HCT116 (cell line): ENCODE measurements at regions not wholly inside any gene's neighbourhood (a gene's known extent, or its start where the extent isn't known, plus 50 kb on each side); places are given as distances from the start of the nearest gene placed in this dataset.

Experiments used
- ATAC-seq: fragments of 200-7000 bp; cut with Tn5 transposase; 2 replicates; pipeline ENCODE4 v1.9.1; 2020; ENCODE audit warnings: mild to moderate bottlenecking, moderate library complexity
- BruUV-seq: library from RNA; stranded (reverse); fragments of 400-500 nt; replicated peaks from 2 replicates; lab custom pipeline; 2021; lab: Mats Ljungman, UMichigan
- CTCF ChIA-PET: fragments of 300-600 bp; sonication (Branson Sonifier 250); formaldehyde crosslinking; loops from one replicate; lab custom pipeline; 2021; ENCODE audit warnings: antibody characterized with exemption; lab: Charles Lee
- POLR2A ChIA-PET: fragments of 300-600, 350-600 bp; sonication (Branson Sonifier 250); formaldehyde crosslinking; loops from one replicate; lab custom pipeline; 2021; ENCODE audit warnings: antibody characterized with exemption; lab: Charles Lee
- RAD21 ChIA-PET, 2 experiments: fragments of 300-600 bp; sonication (Branson Sonifier 250); formaldehyde crosslinking; loops; one replicate each; lab custom pipeline; 2023; ENCODE audit warnings: low total read pairs in 2 of 2; ENCODE audit not compliant: uncharacterized antibody in 2 of 2, unreplicated experiment in 2 of 2, low non-redundant PET in 1 of 2; lab: Charles Lee
- DNase-seq: peaks from one replicate; pipeline ENCODE4 v3.0.0-alpha.2; 2010; ENCODE audit warnings: low read depth, low spot score
- H2AFZ ChIP-seq: fragments of 200-600 bp; shearing (Covaris generic), sonication (generic); 2 replicates; pipeline ENCODE4 v1.6.1; 2017; ENCODE audit warnings: low read depth, mixed run types, mixed read lengths, antibody characterized with exemption, low read length; ENCODE audit not compliant: poor library complexity, severe bottlenecking
- H3K27ac ChIP-seq: 2 replicates; pipeline ENCODE4 v1.5.1; 2012; ENCODE audit warnings: low read depth, low read length
- H3K27me3 ChIP-seq: fragments of 200-600 bp; sonication (generic); 2 replicates; pipeline ENCODE4 v1.6.1; 2016; ENCODE audit warnings: mixed run types, low read length, mixed read lengths; ENCODE audit not compliant: insufficient read depth
- H3K36me3 ChIP-seq, 2 experiments: fragments of 200-500 bp in 1 of 2; fragments of 200-600 bp in 1 of 2; sonication (Bioruptor generic) in 1 of 2; sonication (generic) in 1 of 2; 2 replicates each; pipeline versions ENCODE4 v1.5.1 to v1.6.1; 2014 to 2016; ENCODE audit warnings: low read length in 2 of 2, inconsistent platforms in 1 of 2, mixed read lengths in 1 of 2, mixed run types in 1 of 2; ENCODE audit not compliant: insufficient read depth in 2 of 2, control insufficient read depth in 1 of 2
- H3K4me1 ChIP-seq, 2 experiments: fragments of 200-600 bp in 1 of 2; sonication (generic) in 1 of 2; 2 replicates each; pipeline versions ENCODE4 v1.5.1 to v1.6.1; 2012 to 2017; ENCODE audit warnings: low read length in 2 of 2, inconsistent platforms in 1 of 2, mild to moderate bottlenecking in 1 of 2, mixed read lengths in 1 of 2, mixed run types in 1 of 2, moderate library complexity in 1 of 2; ENCODE audit not compliant: insufficient read depth in 2 of 2, control insufficient read depth in 1 of 2
- H3K4me2 ChIP-seq: fragments of 200-600 bp; sonication (generic); 2 replicates; pipeline ENCODE4 v1.6.1; 2017; ENCODE audit warnings: mixed run types, low read length, mixed read lengths
- H3K4me3 ChIP-seq, 2 experiments: fragments of 200-600 bp in 1 of 2; sonication (generic) in 1 of 2; replicated peaks in 1 of 2; 2 replicates each; pipeline ENCODE4 v1.5.1; 2011 to 2016; ENCODE audit warnings: low read length in 2 of 2, control low read depth in 1 of 2, low read depth in 1 of 2, mild to moderate bottlenecking in 1 of 2, mixed read lengths in 1 of 2, mixed run types in 1 of 2
- H3K79me2 ChIP-seq: fragments of 200-600 bp; sonication (generic); 2 replicates; pipeline ENCODE4 v1.6.1; 2017; ENCODE audit warnings: mild to moderate bottlenecking, mixed run types, low read length, moderate library complexity, mixed read lengths; ENCODE audit not compliant: insufficient read depth
- H3K9ac ChIP-seq: fragments of 200-600 bp; sonication (generic); 2 replicates; pipeline ENCODE4 v1.6.1; 2016; ENCODE audit warnings: low read length, mixed read lengths
- H3K9me2 ChIP-seq: fragments of 200-600 bp; sonication (generic), shearing (Covaris generic); 2 replicates; pipeline ENCODE4 v1.6.1; 2017; ENCODE audit warnings: mixed run types, mild to moderate bottlenecking, moderate library complexity; ENCODE audit not compliant: insufficient read depth
- H3K9me3 ChIP-seq, 2 experiments: fragments of 200-500 bp in 1 of 2; fragments of 200-600 bp in 1 of 2; sonication (Bioruptor generic) in 1 of 2; sonication (generic) in 1 of 2; 2 replicates each; pipeline ENCODE4 v1.6.1; 2014 to 2017; ENCODE audit warnings: low read length in 2 of 2, mixed read lengths in 2 of 2, inconsistent platforms in 1 of 2, low read depth in 1 of 2, mild to moderate bottlenecking in 1 of 2, mixed run types in 1 of 2, moderate library complexity in 1 of 2; ENCODE audit not compliant: control insufficient read depth in 1 of 2, insufficient read depth in 1 of 2
- H4K20me1 ChIP-seq: fragments of 200-600 bp; sonication (generic), shearing (Covaris generic); 2 replicates; pipeline ENCODE4 v1.6.1; 2017; ENCODE audit warnings: mixed run types, mild to moderate bottlenecking, moderate library complexity; ENCODE audit not compliant: insufficient read depth
- EGR1 ChIP-seq: IDR thresholded peaks from 2 replicates; pipeline ENCODE4 v1.6.1; 2012; ENCODE audit warnings: low read depth
- EZH2 ChIP-seq: fragments of 200-600 bp; sonication (generic); IDR thresholded peaks from 2 replicates; pipeline ENCODE4 v1.6.1; 2017; ENCODE audit warnings: antibody characterized with exemption, mixed run types
- FOSL1 ChIP-seq: IDR thresholded peaks from 2 replicates; pipeline ENCODE4 v1.6.1; 2012; ENCODE audit warnings: low read depth
- SRF ChIP-seq: IDR thresholded peaks from 2 replicates; pipeline ENCODE4 v1.6.1; 2012; ENCODE audit warnings: low read depth
- TCF7L2 ChIP-seq: IDR thresholded peaks from 2 replicates; pipeline ENCODE4 v1.7.0; 2011; ENCODE audit warnings: borderline replicate concordance, inconsistent platforms; ENCODE audit not compliant: insufficient read depth, insufficient read length; ENCODE audit errors: extremely low read depth
- intact Hi-C: fragments of 100-400 bp; cut with micrococcal nuclease; formaldehyde crosslinking; loops from 2 replicates; pipeline ENCODE4 v1.10.0; 2022
- TF ChIP-seq, protein P1 (sequence below): IDR thresholded peaks from 2 replicates; pipeline ENCODE4 v1.6.1; 2011; ENCODE audit warnings: mild to moderate bottlenecking, low read length, moderate library complexity; ENCODE audit not compliant: insufficient replicate concordance; ENCODE audit errors: extremely low read depth

DNA sequence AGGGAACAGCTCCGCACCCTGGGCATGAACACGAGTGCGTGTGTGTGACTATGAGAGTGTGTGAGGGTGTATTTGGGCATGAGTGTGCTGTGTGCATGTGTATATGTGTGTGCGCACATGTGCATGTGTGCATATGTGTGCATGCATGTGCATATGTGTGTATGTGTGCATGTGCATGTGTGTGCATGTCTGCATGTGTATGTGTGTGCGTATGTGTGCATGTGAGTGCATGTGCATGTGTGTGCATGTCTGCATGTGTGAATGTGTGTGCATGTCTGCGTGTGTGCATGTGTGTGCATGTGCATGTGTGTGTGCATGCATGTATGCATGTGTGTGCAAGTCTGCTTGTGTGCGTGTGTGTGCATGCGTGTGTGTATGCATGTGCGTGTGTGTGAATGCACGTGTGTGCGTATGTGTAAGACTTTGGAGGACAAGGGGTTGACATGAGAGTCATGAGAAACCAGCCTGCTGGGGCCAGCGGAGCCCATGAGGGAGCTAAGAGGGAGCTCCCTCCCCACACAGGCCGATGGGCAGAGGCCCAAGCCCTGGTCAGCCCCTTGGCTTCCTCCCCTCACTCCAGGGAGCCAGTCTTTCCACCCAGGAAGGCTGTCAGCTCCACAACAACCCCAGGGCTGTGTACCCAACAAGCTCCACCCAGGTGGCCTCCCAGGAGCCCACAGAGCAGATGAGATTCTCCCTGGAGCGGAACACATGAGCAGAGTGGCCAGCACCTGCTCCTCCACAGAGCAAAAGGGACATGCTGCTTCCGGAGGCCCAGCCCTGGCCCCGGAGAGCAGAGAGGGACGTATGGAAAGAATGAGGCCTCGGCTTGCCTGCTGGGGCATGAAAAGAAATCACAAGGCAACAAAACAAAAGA, 142.5 kb upstream of the PPP2R2D start:
- no peaks in the 10 kb centered on the region for H3K36me3 ChIP-seq
- no peaks in the 10 kb centered on the region for H3K79me2 ChIP-seq
- DNase-seq: no peak
- H3K4me2 ChIP-seq: no peak overlapping the region
- ChIA-PET RAD21 (no interaction called here), POLR2A (no interaction called here), CTCF (no interaction called here)
- intact Hi-C loops: no loop called here
- no TSS peak for BruUV-seq
- H2AFZ ChIP-seq: no peak overlapping the region
- H3K27ac ChIP-seq: no peak overlapping the region
- H3K27me3 ChIP-seq: 0 out of 2 replicates have a peak, but pooled peaks cover 5% of the 10 kb centered on the region
- no peaks in the 10 kb centered on the region for H4K20me1 ChIP-seq
- H3K4me1 ChIP-seq: no peaks in the 10 kb centered on the region
- no peak for ATAC-seq
- no peak overlapping the region for H3K9ac ChIP-seq
- TF ChIP-seq SRF: no peak
- no peaks in the 10 kb centered on the region for H3K9me2 ChIP-seq
- no peaks in the 10 kb centered on the region for H3K9me3 ChIP-seq
- no peak overlapping the region for H3K4me3 ChIP-seq

DNA sequence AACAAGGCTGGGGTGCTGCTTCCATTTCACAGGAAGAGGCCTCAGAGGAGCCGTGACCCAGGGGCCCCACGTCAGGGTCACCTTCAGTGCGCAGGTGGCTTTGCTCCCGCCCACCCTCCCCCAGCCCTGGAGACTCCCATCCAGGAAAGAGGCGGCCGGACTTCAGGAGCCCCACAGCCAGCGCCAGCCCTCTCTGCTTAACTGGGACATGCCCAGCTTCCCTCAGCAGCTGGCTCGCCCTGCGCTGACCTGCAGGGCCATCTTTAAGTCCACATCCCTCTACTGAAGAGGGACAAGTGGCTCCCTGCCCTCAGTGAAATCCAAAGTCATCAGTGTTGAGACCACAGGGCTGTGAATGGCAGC, 141.9 kb upstream of the PPP2R2D start:
- H3K27ac ChIP-seq: no peak overlapping the region
- no peak overlapping the region for H3K9ac ChIP-seq
- H3K27me3 ChIP-seq: 0 out of 2 replicates have a peak, but pooled peaks cover 5% of the 10 kb centered on the region
- H3K79me2 ChIP-seq: no peaks in the 10 kb centered on the region
- TF ChIP-seq, protein P1, sequence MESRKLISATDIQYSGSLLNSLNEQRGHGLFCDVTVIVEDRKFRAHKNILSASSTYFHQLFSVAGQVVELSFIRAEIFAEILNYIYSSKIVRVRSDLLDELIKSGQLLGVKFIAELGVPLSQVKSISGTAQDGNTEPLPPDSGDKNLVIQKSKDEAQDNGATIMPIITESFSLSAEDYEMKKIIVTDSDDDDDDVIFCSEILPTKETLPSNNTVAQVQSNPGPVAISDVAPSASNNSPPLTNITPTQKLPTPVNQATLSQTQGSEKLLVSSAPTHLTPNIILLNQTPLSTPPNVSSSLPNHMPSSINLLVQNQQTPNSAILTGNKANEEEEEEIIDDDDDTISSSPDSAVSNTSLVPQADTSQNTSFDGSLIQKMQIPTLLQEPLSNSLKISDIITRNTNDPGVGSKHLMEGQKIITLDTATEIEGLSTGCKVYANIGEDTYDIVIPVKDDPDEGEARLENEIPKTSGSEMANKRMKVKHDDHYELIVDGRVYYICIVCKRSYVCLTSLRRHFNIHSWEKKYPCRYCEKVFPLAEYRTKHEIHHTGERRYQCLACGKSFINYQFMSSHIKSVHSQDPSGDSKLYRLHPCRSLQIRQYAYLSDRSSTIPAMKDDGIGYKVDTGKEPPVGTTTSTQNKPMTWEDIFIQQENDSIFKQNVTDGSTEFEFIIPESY: no peak
- TF ChIP-seq FOSL1: no peak
- no peak for TF ChIP-seq EZH2
- TF ChIP-seq TCF7L2: no peak
- TF ChIP-seq EGR1: no peak
- H3K9me2 ChIP-seq: no peaks in the 10 kb centered on the region
- H4K20me1 ChIP-seq: no peaks in the 10 kb centered on the region
- ChIA-PET POLR2A (no interaction called here), CTCF (no interaction called here), RAD21 (no interaction called here)
- H3K9me3 ChIP-seq: no peaks in the 10 kb centered on the region
- H2AFZ ChIP-seq: no peak overlapping the region
- DNase-seq: no peak
- no peak for ATAC-seq
- H3K4me2 ChIP-seq: no peak overlapping the region
- H3K4me1 ChIP-seq: no peaks in the 10 kb centered on the region
- no TSS peak for BruUV-seq
- no peak overlapping the region for H3K4me3 ChIP-seq
- H3K36me3 ChIP-seq: no peaks in the 10 kb centered on the region
- intact Hi-C loops: no loop called here
